OCI-LY7 (cell line): ENCODE measurements at regions not wholly inside any gene's neighbourhood (a gene's known extent, or its start where the extent isn't known, plus 50 kb on each side); places are given as distances from the start of the nearest gene placed in this dataset.

ENCODE experiments used
- BruUV-seq: library from RNA; stranded (reverse); fragments of 400-500 nt; replicated peaks from 2 replicates; lab custom pipeline; 2021; lab: Mats Ljungman, UMichigan
- CTCF ChIA-PET: fragments of 300-600 bp; sonication (Branson Sonifier 250); formaldehyde crosslinking; loops from one replicate; lab custom pipeline; 2022; ENCODE audit warnings: antibody characterized with exemption; ENCODE audit not compliant: unreplicated experiment; lab: Charles Lee
- POLR2A ChIA-PET: fragments of 300-600 bp; sonication (Branson Sonifier 250); formaldehyde crosslinking; loops from one replicate; lab custom pipeline; 2022; ENCODE audit warnings: antibody characterized with exemption; lab: Charles Lee
- DNase-seq: peaks from one replicate; pipeline ENCODE4 v3.0.0-alpha.2; 2015; ENCODE audit warnings: low spot score
- H2AFZ ChIP-seq: fragments of 200-600 bp; sonication (generic), shearing (Covaris generic); 2 replicates; pipeline ENCODE4 v1.6.1; 2014; ENCODE audit warnings: mild to moderate bottlenecking, antibody characterized with exemption, low read length, moderate library complexity
- H3K27ac ChIP-seq: fragments of 200-600 bp; sonication (generic); 2 replicates; pipeline ENCODE4 v1.5.1; 2014; ENCODE audit warnings: mixed run types, low read depth, mild to moderate bottlenecking, moderate library complexity, low read length, inconsistent platforms; ENCODE audit not compliant: poor library complexity, severe bottlenecking
- H3K36me3 ChIP-seq: fragments of 200-600 bp; sonication (generic); 2 replicates; pipeline ENCODE4 v1.6.1; 2014; ENCODE audit warnings: mild to moderate bottlenecking, antibody characterized with exemption, low read length, moderate library complexity, mixed read lengths; ENCODE audit not compliant: insufficient read depth
- H3K4me1 ChIP-seq: fragments of 200-600 bp; sonication (generic); 2 replicates; pipeline ENCODE4 v1.5.1; 2014; ENCODE audit warnings: mild to moderate bottlenecking, low read length; ENCODE audit not compliant: insufficient read depth, poor library complexity, severe bottlenecking
- H3K4me2 ChIP-seq: fragments of 200-600 bp; sonication (generic); 2 replicates; pipeline ENCODE4 v1.6.1; 2014; ENCODE audit warnings: mild to moderate bottlenecking, low read length
- H3K4me3 ChIP-seq: fragments of 200-600 bp; sonication (generic); 2 replicates; pipeline ENCODE4 v1.5.1; 2014; ENCODE audit warnings: mild to moderate bottlenecking, low read depth, low read length; ENCODE audit not compliant: poor library complexity, severe bottlenecking
- H3K79me2 ChIP-seq: fragments of 200-600 bp; sonication (generic); 2 replicates; pipeline ENCODE4 v1.6.1; 2016; ENCODE audit warnings: low read depth, mild to moderate bottlenecking, low read length, moderate library complexity, mixed read lengths; ENCODE audit not compliant: insufficient read depth
- H3K9me2 ChIP-seq: fragments of 200-600 bp; sonication (generic); 2 replicates; pipeline ENCODE4 v1.6.1; 2016; ENCODE audit warnings: mild to moderate bottlenecking, low read length, mixed read lengths; ENCODE audit not compliant: insufficient read depth
- H3K9me3 ChIP-seq: fragments of 200-600 bp; sonication (generic); 2 replicates; pipeline ENCODE4 v1.6.1; 2014; ENCODE audit warnings: mild to moderate bottlenecking, mixed run types, low read length, mixed read lengths
- H4K20me1 ChIP-seq: fragments of 200-600 bp; sonication (generic); 2 replicates; pipeline ENCODE4 v1.6.1; 2014; ENCODE audit warnings: mild to moderate bottlenecking, antibody characterized with exemption, low read length, moderate library complexity, mixed read lengths; ENCODE audit not compliant: insufficient read depth
- CTCF ChIP-seq: fragments of 200-600 bp; sonication (generic); conservative IDR thresholded peaks from 2 replicates; pipeline ENCODE4 v1.5.1; 2014; ENCODE audit warnings: mild to moderate bottlenecking, antibody characterized with exemption, low read length, moderate library complexity, mixed read lengths
- EZH2phosphoT487 ChIP-seq: fragments of 200-600 bp; sonication (generic); IDR thresholded peaks from 2 replicates; pipeline ENCODE4 v1.6.1; 2018; ENCODE audit warnings: low read depth, borderline replicate concordance, mild to moderate bottlenecking, mixed run types, antibody characterized with exemption, low read length, moderate library complexity, mixed read lengths
- intact Hi-C: fragments of 100-400 bp; cut with micrococcal nuclease; formaldehyde crosslinking; loops from one replicate; pipeline ENCODE4 v1.10.0; 2022; ENCODE audit not compliant: unreplicated experiment

DNA sequence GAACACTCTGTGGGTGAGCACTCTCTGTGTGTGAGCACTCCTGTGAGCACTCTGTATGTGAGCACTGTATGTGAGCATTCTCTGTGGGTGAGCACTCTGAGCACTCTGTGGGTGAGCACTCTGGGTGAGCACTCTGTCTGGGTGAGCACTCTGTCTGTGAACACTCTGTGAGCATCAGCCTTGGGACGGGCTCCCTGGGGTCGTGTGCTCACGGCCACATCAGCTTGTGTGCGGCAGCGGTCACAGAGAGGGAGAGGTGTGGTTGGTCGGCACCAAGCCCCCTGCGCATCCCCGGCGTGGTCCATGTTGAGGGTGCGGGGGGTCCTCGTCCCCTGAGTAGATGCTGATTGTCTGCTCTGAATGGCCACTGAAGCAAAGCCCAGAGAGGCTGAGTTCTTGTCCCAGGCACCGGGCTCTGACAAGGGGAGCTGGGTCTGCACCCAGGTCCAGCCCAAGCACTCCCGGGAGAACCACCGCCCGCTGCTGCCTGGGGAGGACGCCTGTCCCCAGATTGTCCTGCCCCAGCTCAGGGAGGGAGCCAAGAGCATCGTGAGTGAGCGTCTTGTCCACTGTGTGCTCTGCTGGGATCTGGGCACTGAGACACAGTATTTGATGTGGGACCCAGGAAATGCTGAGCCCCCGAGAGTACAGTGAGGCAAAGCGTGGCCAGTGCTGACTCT, 143.7 kb downstream of the DNAJB6 start:
- H2AFZ ChIP-seq = no peak overlapping the region
- H3K4me2 ChIP-seq = no peak overlapping the region
- CTCF ChIA-PET = interaction anchor here (0.6 kb wide), 1 partner anchor 1545 kb away, joined by 3 read pairs; no protein-coding TSS in a partner anchor
- no peaks in the 10 kb centered on the region for H3K4me1 ChIP-seq
- H3K79me2 ChIP-seq = no peaks in the 10 kb centered on the region
- no peak overlapping the region for H3K4me3 ChIP-seq
- POLR2A ChIA-PET = no interaction called here
- H3K36me3 ChIP-seq = no peaks in the 10 kb centered on the region
- intact Hi-C loops = no loop called here
- H3K9me2 ChIP-seq = no peaks in the 10 kb centered on the region
- no peak overlapping the region for H3K27ac ChIP-seq
- no peak for TF ChIP-seq EZH2phosphoT487
- no peak for TF ChIP-seq CTCF
- DNase-seq = no peak
- H3K9me3 ChIP-seq = peaks cover 4% of the 10 kb centered on the region
- H4K20me1 ChIP-seq = no peaks in the 10 kb centered on the region; the same call in 1 of the 2 replicates
- no TSS peak for BruUV-seq

GRCh38 chr7:157481389-157481788, 144.6 kb downstream of the DNAJB6 start:
- no peak for DNase-seq
- TF ChIP-seq CTCF = no peak
- no peak for TF ChIP-seq EZH2phosphoT487
- Histone ChIP-seq H3K9me2 (no peaks in the 10 kb centered on the region), H3K9me3 (peaks cover 4% of the 10 kb centered on the region), H4K20me1 (no peaks in the 10 kb centered on the region; the same call in 1 of the 2 replicates), H3K4me1 (no peaks in the 10 kb centered on the region), H2AFZ (no peak overlapping the region), H3K27ac (no peak overlapping the region), H3K4me2 (no peak overlapping the region), H3K4me3 (no peak overlapping the region), H3K79me2 (no peaks in the 10 kb centered on the region), H3K36me3 (no peaks in the 10 kb centered on the region)
- BruUV-seq = no TSS peak
- intact Hi-C loops = no loop called here
- CTCF ChIA-PET = no interaction called here
- POLR2A ChIA-PET = no interaction called here

DNA sequence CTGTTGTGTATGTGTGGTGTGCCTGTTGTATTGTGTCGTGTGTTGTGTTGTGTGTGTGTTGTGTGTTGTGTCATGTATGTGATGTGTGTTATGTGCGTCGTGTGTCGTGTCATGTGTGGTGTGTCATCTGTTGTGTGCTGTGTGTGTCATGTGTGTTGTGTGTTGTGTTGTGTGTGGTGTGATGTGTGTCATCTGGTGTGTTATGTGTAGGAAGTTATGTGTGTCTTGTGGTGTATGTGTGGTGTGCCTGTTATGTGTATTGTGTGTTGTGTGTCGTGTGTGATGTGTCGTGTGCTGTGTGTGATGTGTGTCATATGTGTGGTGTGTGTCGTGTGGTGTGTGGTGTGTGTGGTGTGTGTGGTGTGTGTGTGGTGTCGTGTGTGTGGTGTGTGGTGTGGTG, 145.2 kb downstream of the DNAJB6 start:
- Histone ChIP-seq H2AFZ (no peak overlapping the region), H3K4me3 (no peak overlapping the region), H3K27ac (no peak overlapping the region), H3K9me3 (peaks cover 4% of the 10 kb centered on the region), H3K79me2 (no peaks in the 10 kb centered on the region), H3K36me3 (no peaks in the 10 kb centered on the region), H3K9me2 (no peaks in the 10 kb centered on the region), H3K4me2 (no peak overlapping the region), H3K4me1 (no peaks in the 10 kb centered on the region), H4K20me1 (no peaks in the 10 kb centered on the region; the same call in 1 of the 2 replicates)
- TF ChIP-seq EZH2phosphoT487 = no peak
- no peak for TF ChIP-seq CTCF
- intact Hi-C loops = no loop called here
- ChIA-PET POLR2A (no interaction called here), CTCF (no interaction called here)
- no TSS peak for BruUV-seq
- no peak for DNase-seq
